NCI-H1092 treated with DMSO at 0.1 percent for 48 hours (cell line): ENCODE measurements at regions not wholly inside any gene's neighbourhood (a gene's known extent, or its start where the extent isn't known, plus 50 kb on each side); places are given as distances from the start of the nearest gene placed in this dataset.
A peak's percentile ranks its signal among the peaks of the same experiment; 100 is the strongest.

ENCODE experiments used
- DNase-seq: peaks from one replicate; lab custom pipeline; 2025; lab: John Stamatoyannopoulos, UW

DNA sequence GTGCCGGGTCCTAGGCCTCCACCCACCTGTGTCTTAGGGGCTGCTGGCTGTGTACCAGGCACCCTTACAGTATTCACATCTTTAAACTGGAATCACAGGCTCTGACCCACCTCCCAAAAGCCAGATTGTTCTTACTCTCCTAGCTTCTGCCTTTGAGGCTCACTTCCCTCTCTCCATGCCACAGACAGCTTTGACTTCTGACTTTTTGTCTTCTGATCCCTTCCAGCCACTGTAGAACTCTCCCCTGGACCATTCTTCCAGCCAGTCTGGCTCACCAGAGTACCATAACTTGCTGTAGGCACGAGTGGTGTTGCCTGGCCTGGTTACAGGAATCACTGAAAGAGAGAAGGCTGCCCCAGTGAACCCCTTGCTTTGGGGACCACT lies 58.1 kb upstream of the STUM start:
- DNase-seq: no peak

GRCh38 chr1:226491093-226491850 lies 57.3 kb upstream of the STUM start:
- no peak for DNase-seq

DNA sequence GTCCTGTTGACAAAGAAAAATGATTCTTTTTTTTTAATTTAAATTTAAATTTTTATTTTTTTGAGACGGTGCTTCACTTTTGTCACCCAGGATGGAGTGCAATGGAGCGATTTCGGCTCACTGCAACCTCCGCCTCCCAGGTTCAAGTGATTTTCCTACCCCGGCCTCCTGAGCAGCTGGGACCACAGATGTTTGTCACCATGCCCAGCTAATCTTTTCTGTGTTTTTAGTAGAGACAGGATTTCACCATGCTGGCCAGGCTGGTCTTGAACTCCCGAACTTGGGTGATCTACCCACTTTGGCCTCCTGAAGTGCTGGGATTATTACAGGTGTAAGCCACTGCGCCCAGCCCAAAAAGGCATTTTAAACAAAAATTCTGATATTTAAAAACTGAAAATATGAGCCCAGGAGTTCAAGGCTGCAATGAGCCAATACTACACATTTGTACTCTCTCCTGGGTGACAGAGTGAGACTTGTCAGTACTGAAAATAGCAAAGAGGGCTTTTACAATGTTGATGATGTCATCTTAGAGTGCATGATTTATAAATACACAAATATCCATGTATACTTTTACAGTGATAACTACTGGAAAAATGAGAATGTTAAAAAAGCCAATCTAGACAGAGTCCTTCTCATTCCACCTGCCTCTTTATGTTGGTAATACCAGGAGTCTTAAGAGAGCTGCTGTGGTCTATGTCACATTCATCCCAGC lies 56.0 kb upstream of the STUM start:
- no peak for DNase-seq

GRCh38 chr1:226494092-226494609 lies 54.4 kb upstream of the STUM start:
- DNase-seq: no peak

DNA sequence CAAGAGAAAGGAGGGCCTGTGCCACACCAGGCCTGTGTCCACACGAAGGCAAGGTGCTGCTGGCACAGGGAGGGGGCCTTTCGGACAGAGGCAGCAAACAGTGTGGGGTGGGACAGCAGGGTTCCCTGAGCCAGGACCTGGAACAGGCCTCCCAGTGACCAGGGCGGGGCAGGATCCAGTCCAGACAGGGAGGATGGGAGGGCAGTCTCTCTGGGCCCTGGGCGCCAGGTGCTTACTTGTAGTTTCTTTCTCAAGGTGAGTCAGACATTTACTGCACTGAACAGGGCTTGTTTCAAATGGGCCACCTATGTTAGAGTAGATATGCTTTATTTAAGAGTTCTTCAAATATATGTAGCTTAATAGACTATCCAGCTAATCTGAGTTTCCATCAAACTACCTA lies 52.8 kb upstream of the STUM start:
- no peak for DNase-seq

GRCh38 chr1:226496453-226497015 lies 52.0 kb upstream of the STUM start:
- DNase-seq: no peak

- no peak for DNase-seq
Measured at GRCh38 chr1:226497276-226497833, 51.2 kb upstream of the STUM start.

GRCh38 chr1:226497991-226498639 lies 50.4 kb upstream of the STUM start:
- peak; percentile 36 for DNase-seq

- no peak for DNase-seq
Measured at GRCh38 chr1:226498640-226499008, 49.9 kb upstream of the STUM start.
